ENCODE measurements at regions not wholly inside any gene's neighbourhood (a gene's known extent, or its start where the extent isn't known, plus 50 kb on each side); places are given as distances from the start of the nearest gene placed in this dataset.

- Histone ChIP-seq H3K36me3 (ENCODE audit: control insufficient read depth in 4 of 4, insufficient read depth in 4 of 4, low read length in 3 of 4) (no peaks in the 10 kb centered on the region), H3K9me3 (ENCODE audit: control extremely low read depth in 1 of 5, control insufficient read depth in 4 of 5, insufficient read depth in 2 of 5, low read depth in 1 of 5, low read length in 4 of 5) (no peaks in the 10 kb centered on the region), H3K27ac (ENCODE audit: insufficient read depth in 1 of 2, low read depth in 1 of 2, low read length in 2 of 2, poor library complexity in 1 of 2, severe bottlenecking in 2 of 2) (no peak overlapping the region), H3K4me1 (ENCODE audit: control extremely low read depth in 1 of 4, control insufficient read depth in 4 of 4, insufficient read depth in 4 of 4, low read length in 3 of 4) (no peaks in the 10 kb centered on the region), H3K27me3 (replicated peaks in 2 of 5; ENCODE audit: control insufficient read depth in 4 of 5, insufficient read depth in 5 of 5, low read length in 4 of 5) (no peaks in the 10 kb centered on the region), H3K4me3 (ENCODE audit: control insufficient read depth in 1 of 7, extremely low read depth in 1 of 7, insufficient read depth in 4 of 7, low read depth in 2 of 7, low read length in 6 of 7) (no peak overlapping the region)
- 100% methylated on average over 3 of the region's 4 CpGs for WGBS (ENCODE audit: insufficient coverage)
- CTCF ChIA-PET = no interaction called here
- POLR2A ChIA-PET = no interaction called here
- DNase-seq = no peak
These were observed 245.2 kb upstream of the LRATD1 start for GRCh38 chr2:14387332-14387731.

- H3K36me3 ChIP-seq (ENCODE audit: control insufficient read depth in 4 of 4, insufficient read depth in 4 of 4, low read length in 3 of 4) = no peaks in the 10 kb centered on the region
- WGBS (ENCODE audit: insufficient coverage) = 100% methylated on average over 1 of the region's 2 CpGs
- H3K27me3 ChIP-seq (replicated peaks in 2 of 5; ENCODE audit: control insufficient read depth in 4 of 5, insufficient read depth in 5 of 5, low read length in 4 of 5) = no peaks in the 10 kb centered on the region
- POLR2A ChIA-PET = no interaction called here
- CTCF ChIA-PET = no interaction called here
- no peak for DNase-seq
- H3K4me3 ChIP-seq (ENCODE audit: control insufficient read depth in 1 of 7, extremely low read depth in 1 of 7, insufficient read depth in 4 of 7, low read depth in 2 of 7, low read length in 6 of 7) = no peak overlapping the region
- H3K9me3 ChIP-seq (ENCODE audit: control extremely low read depth in 1 of 5, control insufficient read depth in 4 of 5, insufficient read depth in 2 of 5, low read depth in 1 of 5, low read length in 4 of 5) = no peaks in the 10 kb centered on the region
- H3K27ac ChIP-seq (ENCODE audit: insufficient read depth in 1 of 2, low read depth in 1 of 2, low read length in 2 of 2, poor library complexity in 1 of 2, severe bottlenecking in 2 of 2) = no peak overlapping the region
- no peaks in the 10 kb centered on the region for H3K4me1 ChIP-seq (ENCODE audit: control extremely low read depth in 1 of 4, control insufficient read depth in 4 of 4, insufficient read depth in 4 of 4, low read length in 3 of 4)
These were observed 243.8 kb upstream of the LRATD1 start for GRCh38 chr2:14388724-14389123.

DNA sequence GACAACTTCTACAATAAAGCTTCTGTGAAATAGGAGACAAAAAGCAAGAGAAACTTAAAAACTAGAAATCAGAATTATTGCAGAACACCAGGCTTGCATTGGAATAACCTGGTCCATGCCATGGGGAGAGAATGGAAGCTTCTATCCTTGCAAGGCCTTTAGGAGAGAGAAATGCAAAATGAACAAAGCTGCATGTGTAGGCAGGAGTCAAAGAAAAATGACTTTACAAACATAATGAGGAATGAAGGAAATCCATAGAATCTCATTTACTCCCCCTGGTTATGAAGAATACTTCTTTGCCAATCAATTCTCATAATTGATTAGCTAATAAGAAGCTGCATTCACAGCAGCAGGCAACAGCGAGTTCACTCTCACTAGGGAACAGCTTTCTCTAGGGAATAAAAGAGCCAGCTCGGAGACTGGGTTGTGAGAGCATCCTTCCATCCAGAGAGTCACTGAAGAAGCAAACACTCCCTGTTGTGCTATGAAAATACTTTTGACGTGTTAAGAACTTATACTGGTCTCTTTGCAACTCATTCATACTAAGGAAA lies 235.9 kb upstream of the LRATD1 start:
- no peak overlapping the region for H3K27ac ChIP-seq (ENCODE audit: insufficient read depth in 1 of 2, low read depth in 1 of 2, low read length in 2 of 2, poor library complexity in 1 of 2, severe bottlenecking in 2 of 2)
- WGBS (ENCODE audit: insufficient coverage) = 100% methylated on average over 1 of the region's 3 CpGs
- CTCF ChIA-PET = no interaction called here

GRCh38 chr2:14398641-14399040 lies 233.9 kb upstream of the LRATD1 start:
- H3K9me3 ChIP-seq (ENCODE audit: control extremely low read depth in 1 of 5, control insufficient read depth in 4 of 5, insufficient read depth in 2 of 5, low read depth in 1 of 5, low read length in 4 of 5) = no peaks in the 10 kb centered on the region
- H3K36me3 ChIP-seq (ENCODE audit: control insufficient read depth in 4 of 4, insufficient read depth in 4 of 4, low read length in 3 of 4) = no peaks in the 10 kb centered on the region
- ChIA-PET CTCF (no interaction called here), POLR2A (no interaction called here)
- no peaks in the 10 kb centered on the region for H3K27me3 ChIP-seq (replicated peaks in 2 of 5; ENCODE audit: control insufficient read depth in 4 of 5, insufficient read depth in 5 of 5, low read length in 4 of 5)
- H3K4me1 ChIP-seq (ENCODE audit: control extremely low read depth in 1 of 4, control insufficient read depth in 4 of 4, insufficient read depth in 4 of 4, low read length in 3 of 4) = no peaks in the 10 kb centered on the region
- no peak for DNase-seq
- H3K4me3 ChIP-seq (ENCODE audit: control insufficient read depth in 1 of 7, extremely low read depth in 1 of 7, insufficient read depth in 4 of 7, low read depth in 2 of 7, low read length in 6 of 7) = no peak overlapping the region
- H3K27ac ChIP-seq (ENCODE audit: insufficient read depth in 1 of 2, low read depth in 1 of 2, low read length in 2 of 2, poor library complexity in 1 of 2, severe bottlenecking in 2 of 2) = no peak overlapping the region

More for the DNA sequence above, 235.9 kb upstream of the LRATD1 start:
- no peak for DNase-seq
- POLR2A ChIA-PET = interaction anchor here (0.5 kb wide), 1 partner anchor 937 kb away, joined by 3 read pairs; no protein-coding TSS in a partner anchor
- H3K4me1 ChIP-seq (ENCODE audit: control extremely low read depth in 1 of 4, control insufficient read depth in 4 of 4, insufficient read depth in 4 of 4, low read length in 3 of 4) = no peaks in the 10 kb centered on the region
- H3K36me3 ChIP-seq (ENCODE audit: control insufficient read depth in 4 of 4, insufficient read depth in 4 of 4, low read length in 3 of 4) = no peaks in the 10 kb centered on the region
- H3K27me3 ChIP-seq (replicated peaks in 2 of 5; ENCODE audit: control insufficient read depth in 4 of 5, insufficient read depth in 5 of 5, low read length in 4 of 5) = no peaks in the 10 kb centered on the region
- H3K9me3 ChIP-seq (ENCODE audit: control extremely low read depth in 1 of 5, control insufficient read depth in 4 of 5, insufficient read depth in 2 of 5, low read depth in 1 of 5, low read length in 4 of 5) = no peaks in the 10 kb centered on the region
- no peak overlapping the region for H3K4me3 ChIP-seq (ENCODE audit: control insufficient read depth in 1 of 7, extremely low read depth in 1 of 7, insufficient read depth in 4 of 7, low read depth in 2 of 7, low read length in 6 of 7)

GRCh38 chr2:14401873-14402272 lies 230.6 kb upstream of the LRATD1 start:
- H3K27ac ChIP-seq (ENCODE audit: insufficient read depth in 1 of 2, low read depth in 1 of 2, low read length in 2 of 2, poor library complexity in 1 of 2, severe bottlenecking in 2 of 2) = no peak overlapping the region
- no peaks in the 10 kb centered on the region for H3K4me1 ChIP-seq (ENCODE audit: control extremely low read depth in 1 of 4, control insufficient read depth in 4 of 4, insufficient read depth in 4 of 4, low read length in 3 of 4)
- no peaks in the 10 kb centered on the region for H3K36me3 ChIP-seq (ENCODE audit: control insufficient read depth in 4 of 4, insufficient read depth in 4 of 4, low read length in 3 of 4)
- ChIA-PET CTCF (interaction anchor here (0.6 kb wide), 1 partner anchor 18 kb away, joined by 4 read pairs; no protein-coding TSS in a partner anchor), POLR2A (no interaction called here)
- DNase-seq = no peak
- WGBS (ENCODE audit: insufficient coverage) = 43% methylated on average over 4 of the region's 4 CpGs
- no peaks in the 10 kb centered on the region for H3K9me3 ChIP-seq (ENCODE audit: control extremely low read depth in 1 of 5, control insufficient read depth in 4 of 5, insufficient read depth in 2 of 5, low read depth in 1 of 5, low read length in 4 of 5)
- H3K4me3 ChIP-seq (ENCODE audit: control insufficient read depth in 1 of 7, extremely low read depth in 1 of 7, insufficient read depth in 4 of 7, low read depth in 2 of 7, low read length in 6 of 7) = no peak overlapping the region
- H3K27me3 ChIP-seq (replicated peaks in 2 of 5; ENCODE audit: control insufficient read depth in 4 of 5, insufficient read depth in 5 of 5, low read length in 4 of 5) = no peaks in the 10 kb centered on the region

- Histone ChIP-seq H3K27me3 (replicated peaks in 2 of 5; ENCODE audit: control insufficient read depth in 4 of 5, insufficient read depth in 5 of 5, low read length in 4 of 5) (no peaks in the 10 kb centered on the region), H3K27ac (ENCODE audit: insufficient read depth in 1 of 2, low read depth in 1 of 2, low read length in 2 of 2, poor library complexity in 1 of 2, severe bottlenecking in 2 of 2) (no peak overlapping the region), H3K36me3 (ENCODE audit: control insufficient read depth in 4 of 4, insufficient read depth in 4 of 4, low read length in 3 of 4) (no peaks in the 10 kb centered on the region), H3K9me3 (ENCODE audit: control extremely low read depth in 1 of 5, control insufficient read depth in 4 of 5, insufficient read depth in 2 of 5, low read depth in 1 of 5, low read length in 4 of 5) (no peaks in the 10 kb centered on the region), H3K4me3 (ENCODE audit: control insufficient read depth in 1 of 7, extremely low read depth in 1 of 7, insufficient read depth in 4 of 7, low read depth in 2 of 7, low read length in 6 of 7) (no peak overlapping the region), H3K4me1 (ENCODE audit: control extremely low read depth in 1 of 4, control insufficient read depth in 4 of 4, insufficient read depth in 4 of 4, low read length in 3 of 4) (no peaks in the 10 kb centered on the region)
- DNase-seq = no peak
- ChIA-PET POLR2A (no interaction called here), CTCF (no interaction called here)
- 69% methylated on average over 2 of the region's 3 CpGs for WGBS (ENCODE audit: insufficient coverage)
These were observed 223.8 kb upstream of the LRATD1 start for GRCh38 chr2:14408695-14409094.

DNA sequence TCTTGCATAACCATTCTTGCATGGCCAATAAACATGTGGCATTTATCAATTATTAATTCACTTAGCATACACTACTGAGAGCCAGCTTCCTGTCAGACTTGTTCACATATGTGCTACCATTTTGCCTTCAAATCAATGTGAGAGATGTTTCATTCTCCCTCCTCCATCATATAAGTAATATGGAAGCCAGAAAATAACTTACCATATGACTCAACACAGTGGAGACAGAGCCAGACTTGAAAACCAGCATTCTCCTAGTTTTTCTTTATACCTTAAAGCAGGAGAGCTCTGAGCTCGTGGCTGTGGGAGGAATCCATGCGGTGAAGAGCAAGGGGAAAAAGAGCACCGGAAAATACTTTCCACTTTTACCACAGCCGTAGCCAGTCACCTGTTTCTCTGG lies 215.0 kb upstream of the LRATD1 start:
- no peaks in the 10 kb centered on the region for H3K36me3 ChIP-seq (ENCODE audit: control insufficient read depth in 4 of 4, insufficient read depth in 4 of 4, low read length in 3 of 4)

More for the DNA sequence above, 215.0 kb upstream of the LRATD1 start:
- no peak overlapping the region for H3K27ac ChIP-seq (ENCODE audit: insufficient read depth in 1 of 2, low read depth in 1 of 2, low read length in 2 of 2, poor library complexity in 1 of 2, severe bottlenecking in 2 of 2)
- no peak overlapping the region for H3K4me3 ChIP-seq (ENCODE audit: control insufficient read depth in 1 of 7, extremely low read depth in 1 of 7, insufficient read depth in 4 of 7, low read depth in 2 of 7, low read length in 6 of 7)
- no peaks in the 10 kb centered on the region for H3K9me3 ChIP-seq (ENCODE audit: control extremely low read depth in 1 of 5, control insufficient read depth in 4 of 5, insufficient read depth in 2 of 5, low read depth in 1 of 5, low read length in 4 of 5)
- no peaks in the 10 kb centered on the region for H3K27me3 ChIP-seq (replicated peaks in 2 of 5; ENCODE audit: control insufficient read depth in 4 of 5, insufficient read depth in 5 of 5, low read length in 4 of 5)
- POLR2A ChIA-PET = no interaction called here
- WGBS (ENCODE audit: insufficient coverage) = 89% methylated on average over 3 of the region's 4 CpGs
- CTCF ChIA-PET = no interaction called here
- H3K4me1 ChIP-seq (ENCODE audit: control extremely low read depth in 1 of 4, control insufficient read depth in 4 of 4, insufficient read depth in 4 of 4, low read length in 3 of 4) = no peaks in the 10 kb centered on the region
- DNase-seq = no peak

Data from common myeloid progenitor, CD34-positive (primary cell).